Smooth muscle cell of the brain vasculature (primary cell): ENCODE measurements at regions not wholly inside any gene's neighbourhood (a gene's known extent, or its start where the extent isn't known, plus 50 kb on each side); places are given as distances from the start of the nearest gene placed in this dataset.
A peak's percentile ranks its signal among the peaks of the same experiment; 100 is the strongest.
"Not testable (repeated sequence)": the region's sequence is repeated elsewhere in the genome, so short reads cannot be mapped to it uniquely, and the experiment has no call there.

Experiments
- DNase-seq: peaks from one replicate; pipeline ENCODE4 v3.0.0-alpha.2; 2012; ENCODE audit warnings: low read depth, low spot score

DNA sequence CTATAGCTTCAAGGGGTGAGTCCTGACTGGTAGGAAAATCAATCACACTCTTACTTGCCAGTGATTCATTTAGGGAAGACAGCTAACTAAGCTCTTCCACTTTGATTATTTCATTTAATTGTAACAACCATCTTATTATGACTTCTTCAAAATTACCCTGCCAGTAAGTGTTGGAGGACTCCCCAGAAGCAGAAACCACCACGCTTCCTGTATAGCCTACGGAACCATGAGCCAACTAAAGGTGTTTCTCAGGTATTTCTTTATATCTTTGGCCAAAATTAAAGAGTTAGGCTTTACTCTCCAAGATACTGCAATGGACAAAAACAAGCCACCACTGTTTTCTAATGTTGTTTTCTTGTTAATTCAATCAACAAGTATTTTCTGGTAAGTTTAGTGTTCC is 61.0 kb downstream of the FOXD4L5 start:
- DNase-seq = not testable (repeated sequence)

DNA sequence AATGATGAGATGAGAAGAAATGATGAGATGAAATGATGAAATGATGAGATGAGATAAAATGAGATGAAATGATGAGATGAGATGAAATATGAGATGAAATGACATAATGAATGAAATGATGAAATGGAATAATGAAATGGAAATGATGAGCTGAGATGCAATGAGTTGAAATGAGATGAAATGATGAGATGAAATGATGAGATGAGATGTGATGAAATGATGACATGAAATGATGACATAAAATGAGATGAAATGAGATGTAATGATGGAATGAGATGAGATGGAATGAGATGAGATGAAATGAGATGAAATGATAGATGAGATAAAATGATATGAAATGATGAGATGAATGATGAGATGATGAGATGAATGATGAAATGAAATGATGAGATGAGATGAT is 76.2 kb downstream of the FOXD4L5 start:
- not testable (repeated sequence) for DNase-seq

DNA sequence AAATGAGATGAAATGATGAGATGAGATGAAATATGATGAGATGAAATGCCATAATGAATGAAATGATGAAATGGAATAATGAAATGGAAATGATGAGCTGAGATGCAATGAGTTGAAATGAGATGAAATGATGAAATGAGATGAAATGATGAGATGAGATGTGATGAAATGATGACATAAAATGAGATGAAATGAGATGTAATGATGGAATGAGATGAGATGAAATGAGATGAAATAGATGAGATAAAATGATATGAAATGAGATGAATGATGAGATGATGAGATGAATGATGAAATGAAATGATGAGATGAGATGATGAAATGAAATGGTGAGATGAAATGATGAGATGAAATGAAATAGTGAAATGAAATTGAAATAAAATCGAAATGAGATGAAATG is 77.7 kb downstream of the FOXD4L5 start:
- not testable (repeated sequence) for DNase-seq

DNA sequence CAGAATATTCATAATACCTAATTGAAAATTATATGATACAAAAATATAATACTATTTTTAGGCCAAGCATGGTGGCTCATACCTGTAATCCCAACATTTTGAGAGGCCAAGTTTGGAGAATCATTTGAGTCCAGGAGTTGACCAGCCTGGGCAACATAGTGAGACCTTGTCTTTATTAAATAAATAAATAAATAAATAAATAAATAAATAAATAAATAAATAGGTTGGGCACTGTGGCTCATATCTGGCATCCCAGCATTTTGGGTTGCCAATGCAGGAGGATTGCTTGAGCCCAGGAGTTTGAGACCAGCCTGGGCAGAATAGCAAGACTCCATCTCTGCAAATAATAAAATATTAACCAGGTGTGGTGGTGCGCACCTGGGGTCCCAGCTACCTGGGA is 79.2 kb downstream of the FOXD4L5 start:
- not testable (repeated sequence) for DNase-seq

DNA sequence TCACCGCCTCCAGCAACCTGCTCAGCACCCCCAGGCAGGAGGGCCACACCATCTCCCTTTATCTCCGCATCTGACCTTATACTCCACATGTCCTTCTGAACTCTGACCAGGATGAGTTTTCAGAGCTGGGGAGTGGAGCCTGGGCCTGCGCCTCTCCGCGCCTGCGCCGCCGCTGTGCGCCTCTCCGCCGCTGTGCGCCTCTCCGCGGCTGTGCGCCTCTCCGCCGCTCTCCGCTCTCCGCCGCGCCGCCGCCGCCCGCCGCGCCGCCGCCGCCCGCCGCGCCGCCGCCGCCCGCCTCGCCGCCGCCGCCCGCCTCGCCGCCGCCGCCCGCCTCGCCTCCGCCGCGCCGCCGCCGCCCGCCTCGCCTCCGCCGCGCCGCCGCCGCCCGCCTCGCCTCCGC is 89.2 kb downstream of the FOXD4L5 start:
- not testable (repeated sequence) for DNase-seq

DNA sequence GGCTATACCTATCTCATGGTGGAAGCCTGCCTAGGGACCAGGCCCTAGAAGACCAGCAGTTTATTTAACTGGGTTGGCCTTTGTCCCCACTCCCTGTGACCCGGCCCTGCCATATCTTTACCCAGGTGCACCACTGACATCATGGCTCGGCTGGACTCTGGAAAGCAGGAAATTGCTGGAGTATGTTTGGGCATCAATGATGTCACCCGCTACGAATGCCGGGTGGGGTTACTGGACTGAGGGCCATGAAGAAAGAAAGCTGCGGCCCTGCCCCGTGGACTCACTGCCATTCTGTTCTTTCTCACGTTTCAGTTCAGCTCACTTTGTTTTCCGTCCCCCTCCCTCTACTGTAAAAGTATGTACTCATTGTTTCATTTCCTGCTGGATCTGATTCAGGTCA is 129.1 kb downstream of the FOXD4L5 start:
- DNase-seq = peak; percentile 21
